ENCODE measurements at regions not wholly inside any gene's neighbourhood (a gene's known extent, or its start where the extent isn't known, plus 50 kb on each side); places are given as distances from the start of the nearest gene placed in this dataset.

- TF ChIP-seq CTCF (IDR thresholded peaks at IDR 0.05), result no peak
- no peak for TF ChIP-seq POLR2A (IDR thresholded peaks at IDR 0.05)
These were observed 724.9 kb upstream of the MIR17HG start for GRCh38 chr13:90622541-90622940.

Data from esophagus squamous epithelium (tissue), 4 donors.